ENCODE measurements at regions not wholly inside any gene's neighbourhood (a gene's known extent, or its start where the extent isn't known, plus 50 kb on each side); places are given as distances from the start of the nearest gene placed in this dataset.

DNA sequence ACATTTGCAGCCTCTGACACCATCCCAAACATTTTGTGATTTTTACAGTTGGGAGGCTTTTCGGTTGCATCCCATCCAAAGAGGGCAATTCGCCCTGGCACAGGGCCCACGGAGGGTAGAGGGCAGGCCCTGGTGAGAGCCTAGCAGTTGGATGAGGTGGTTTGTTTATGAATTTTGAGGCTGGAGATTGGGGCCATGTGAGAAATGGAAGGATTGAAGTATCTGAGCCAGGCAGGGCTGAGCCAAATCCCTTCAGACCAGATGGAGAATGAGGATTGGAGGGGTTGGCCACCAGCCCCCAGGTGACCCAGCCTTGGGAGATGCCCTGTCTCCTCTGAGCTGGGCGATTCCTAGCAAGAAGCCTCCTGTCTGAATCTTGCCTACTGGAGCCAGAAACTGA, 52.6 kb upstream of the CCDC167 start:
- Histone ChIP-seq H3K4me3 (ENCODE audit: low read length) (no peak overlapping the region), H3K36me3 (ENCODE audit: control insufficient read depth, insufficient read depth, low read length) (no peaks in the 10 kb centered on the region), H3K4me1 (ENCODE audit: control insufficient read depth, insufficient read depth, low read length) (no peaks in the 10 kb centered on the region), H3K27ac (ENCODE audit: low read depth, low read length) (no peak overlapping the region), H3K9ac (ENCODE audit: low read length) (no peak overlapping the region), H3K27me3 (ENCODE audit: control insufficient read depth, insufficient read depth, low read length) (no peaks in the 10 kb centered on the region)

DNA sequence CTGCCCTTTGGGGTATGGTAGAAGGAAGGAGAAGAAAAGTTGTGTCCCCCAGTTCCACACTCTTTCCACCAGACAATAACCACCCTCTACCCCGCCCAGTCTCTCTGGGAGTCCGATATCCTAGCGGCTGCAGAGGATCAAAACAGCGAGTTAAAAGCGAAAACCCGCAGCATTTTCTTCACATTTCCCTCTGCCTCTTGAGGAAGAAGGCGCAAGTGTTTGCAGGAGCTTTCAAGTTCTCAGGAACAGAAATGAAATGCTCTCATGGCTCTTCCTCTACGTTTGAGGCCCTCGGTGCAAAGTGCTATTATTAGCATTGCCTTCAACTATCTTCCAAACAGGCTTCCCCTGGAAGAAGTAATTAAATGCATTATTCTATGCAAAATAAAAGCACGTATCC, 52.2 kb upstream of the CCDC167 start:
- no peak overlapping the region for H3K4me3 ChIP-seq (ENCODE audit: low read length)
- no peaks in the 10 kb centered on the region for H3K27me3 ChIP-seq (ENCODE audit: control insufficient read depth, insufficient read depth, low read length)
- no peaks in the 10 kb centered on the region for H3K4me1 ChIP-seq (ENCODE audit: control insufficient read depth, insufficient read depth, low read length)
- no peak overlapping the region for H3K9ac ChIP-seq (ENCODE audit: low read length)
- H3K27ac ChIP-seq (ENCODE audit: low read depth, low read length): no peak overlapping the region
- no peaks in the 10 kb centered on the region for H3K36me3 ChIP-seq (ENCODE audit: control insufficient read depth, insufficient read depth, low read length)

DNA sequence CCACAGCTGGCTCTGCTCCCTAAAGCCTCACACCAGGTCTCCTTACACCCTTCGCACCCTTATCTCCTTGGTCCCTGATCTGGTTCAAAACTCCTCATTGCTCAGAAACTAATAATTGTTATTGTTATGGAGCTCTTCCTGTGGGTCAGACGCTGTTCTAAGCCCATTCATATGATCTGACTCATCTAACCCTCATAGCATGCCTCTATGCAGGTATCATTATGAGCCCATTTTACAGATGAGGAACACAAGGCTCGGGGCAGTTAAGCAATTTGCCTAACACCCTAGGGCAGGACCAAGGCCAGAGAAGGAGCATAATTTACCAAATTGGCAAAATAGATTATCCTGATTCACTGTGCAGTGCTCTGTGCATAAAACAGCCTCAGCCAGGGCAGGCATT, 51.8 kb upstream of the CCDC167 start:
- no peaks in the 10 kb centered on the region for H3K4me1 ChIP-seq (ENCODE audit: control insufficient read depth, insufficient read depth, low read length)
- H3K9ac ChIP-seq (ENCODE audit: low read length): no peak overlapping the region
- H3K4me3 ChIP-seq (ENCODE audit: low read length): no peak overlapping the region
- H3K27ac ChIP-seq (ENCODE audit: low read depth, low read length): no peak overlapping the region
- H3K27me3 ChIP-seq (ENCODE audit: control insufficient read depth, insufficient read depth, low read length): no peaks in the 10 kb centered on the region
- H3K36me3 ChIP-seq (ENCODE audit: control insufficient read depth, insufficient read depth, low read length): no peaks in the 10 kb centered on the region

DNA sequence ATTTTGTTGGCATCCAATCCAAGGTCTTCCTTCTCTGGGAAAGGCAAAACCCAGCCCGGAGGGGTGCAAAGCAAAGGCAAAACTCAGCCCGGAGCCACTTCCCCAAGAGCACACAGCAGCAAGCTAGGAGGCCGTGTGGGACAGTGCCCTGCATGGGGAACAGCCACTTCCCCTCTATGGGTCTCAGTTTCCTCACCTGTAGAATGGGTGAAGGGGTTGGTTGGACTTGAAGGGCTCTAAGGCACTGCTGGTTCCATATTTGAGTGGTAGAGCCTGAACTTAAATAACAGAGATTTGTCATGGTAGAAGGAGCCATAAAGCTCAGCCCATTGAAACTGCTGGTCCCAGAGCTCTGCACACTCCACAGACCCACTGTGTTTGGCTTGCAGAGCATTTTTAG, 51.3 kb upstream of the CCDC167 start:
- H3K4me3 ChIP-seq (ENCODE audit: low read length): no peak overlapping the region
- H3K27ac ChIP-seq (ENCODE audit: low read depth, low read length): no peak overlapping the region
- no peaks in the 10 kb centered on the region for H3K4me1 ChIP-seq (ENCODE audit: control insufficient read depth, insufficient read depth, low read length)
- H3K27me3 ChIP-seq (ENCODE audit: control insufficient read depth, insufficient read depth, low read length): no peaks in the 10 kb centered on the region
- H3K36me3 ChIP-seq (ENCODE audit: control insufficient read depth, insufficient read depth, low read length): no peaks in the 10 kb centered on the region
- H3K9ac ChIP-seq (ENCODE audit: low read length): no peak overlapping the region

DNA sequence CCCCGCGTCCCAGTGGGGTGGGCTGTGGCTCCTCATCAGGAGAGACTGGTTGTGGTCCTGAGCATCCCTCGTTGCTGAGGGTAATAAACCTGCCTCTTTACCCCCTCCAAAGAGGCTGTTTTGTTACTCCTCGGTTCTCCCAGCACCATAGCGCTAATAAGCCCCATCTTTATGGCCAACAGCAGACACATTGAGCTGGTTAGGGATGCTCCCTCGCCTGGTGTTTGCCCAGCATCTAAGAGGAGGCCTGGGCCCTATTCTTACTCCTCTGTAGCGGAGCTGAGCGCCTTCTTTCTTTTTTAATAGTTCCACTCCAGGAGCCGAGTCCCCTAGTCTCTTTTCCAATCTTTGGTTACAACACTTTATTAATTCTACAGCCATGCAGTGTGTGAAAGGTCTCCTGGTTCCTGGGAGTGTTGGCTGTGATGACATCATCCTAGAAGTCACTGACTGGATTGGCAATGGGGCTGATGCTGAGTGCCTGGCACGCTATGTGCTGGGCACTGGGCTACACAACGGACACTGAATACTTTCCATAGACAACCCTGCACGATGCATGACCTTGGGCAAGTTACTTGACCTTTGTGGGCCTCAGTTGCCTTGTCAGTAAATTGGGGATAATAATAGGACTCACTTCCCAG, 50.6 kb upstream of the CCDC167 start:
- Histone ChIP-seq H3K27ac (ENCODE audit: low read depth, low read length) (no peak overlapping the region), H3K27me3 (ENCODE audit: control insufficient read depth, insufficient read depth, low read length) (no peaks in the 10 kb centered on the region), H3K36me3 (ENCODE audit: control insufficient read depth, insufficient read depth, low read length) (no peaks in the 10 kb centered on the region), H3K4me1 (ENCODE audit: control insufficient read depth, insufficient read depth, low read length) (no peaks in the 10 kb centered on the region), H3K9ac (ENCODE audit: low read length) (no peak overlapping the region), H3K4me3 (ENCODE audit: low read length) (no peak overlapping the region)

DNA sequence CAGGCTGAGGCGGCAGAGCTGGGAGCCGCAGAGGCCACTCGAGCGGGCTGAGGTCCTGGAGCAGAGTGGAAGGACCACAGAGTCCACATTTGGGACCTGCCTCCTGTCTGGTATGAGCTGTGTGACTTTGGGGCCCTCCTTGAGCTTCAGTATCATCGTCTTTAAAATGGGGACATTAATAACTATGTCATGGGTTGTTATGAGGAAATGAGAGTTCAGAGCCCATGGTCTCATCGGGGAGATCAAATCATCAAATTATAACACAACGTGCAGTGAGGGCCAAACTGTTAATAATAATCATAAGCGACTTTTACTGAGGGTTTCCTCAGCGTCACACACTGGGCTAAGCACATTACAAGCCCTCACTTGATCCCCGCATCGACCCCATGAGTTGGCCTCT, 49.9 kb upstream of the CCDC167 start:
- Histone ChIP-seq H3K9ac (ENCODE audit: low read length) (no peak overlapping the region), H3K4me1 (ENCODE audit: control insufficient read depth, insufficient read depth, low read length) (no peaks in the 10 kb centered on the region), H3K36me3 (ENCODE audit: control insufficient read depth, insufficient read depth, low read length) (no peaks in the 10 kb centered on the region), H3K27ac (ENCODE audit: low read depth, low read length) (no peak overlapping the region), H3K4me3 (ENCODE audit: low read length) (no peak overlapping the region), H3K27me3 (ENCODE audit: control insufficient read depth, insufficient read depth, low read length) (no peaks in the 10 kb centered on the region)

Measured in rectal smooth muscle tissue (tissue), 1 donor.